NK-92 (cell line): ENCODE measurements at regions not wholly inside any gene's neighbourhood (a gene's known extent, or its start where the extent isn't known, plus 50 kb on each side); places are given as distances from the start of the nearest gene placed in this dataset.

Source experiments
- DNase-seq: peaks from one replicate; lab custom pipeline; 2025; ENCODE audit not compliant: unreplicated experiment; lab: John Stamatoyannopoulos, UW

DNA sequence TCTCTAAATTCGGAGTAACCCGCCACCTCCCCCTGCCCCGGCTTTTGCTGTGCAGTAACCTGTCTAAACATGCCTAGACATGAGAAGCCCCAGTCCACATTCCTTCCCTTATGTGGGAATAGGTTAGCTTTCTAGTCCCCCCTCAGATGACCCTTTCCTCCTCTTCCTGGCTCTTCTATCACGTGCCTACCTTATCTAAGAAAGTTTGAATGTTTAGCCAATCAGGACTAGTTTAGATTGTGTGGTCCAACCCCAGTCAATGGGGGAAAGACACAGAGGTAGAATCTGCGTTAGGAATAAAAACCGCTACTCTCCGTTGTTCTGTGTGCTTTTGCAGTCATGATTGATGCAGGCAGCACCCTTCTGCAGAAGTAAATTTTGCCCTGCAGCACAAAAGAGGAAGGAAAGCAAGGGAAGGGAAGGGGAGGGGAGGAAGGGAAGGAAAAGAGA, 69.0 kb upstream of the CD93 start:
- DNase-seq: no peak

DNA sequence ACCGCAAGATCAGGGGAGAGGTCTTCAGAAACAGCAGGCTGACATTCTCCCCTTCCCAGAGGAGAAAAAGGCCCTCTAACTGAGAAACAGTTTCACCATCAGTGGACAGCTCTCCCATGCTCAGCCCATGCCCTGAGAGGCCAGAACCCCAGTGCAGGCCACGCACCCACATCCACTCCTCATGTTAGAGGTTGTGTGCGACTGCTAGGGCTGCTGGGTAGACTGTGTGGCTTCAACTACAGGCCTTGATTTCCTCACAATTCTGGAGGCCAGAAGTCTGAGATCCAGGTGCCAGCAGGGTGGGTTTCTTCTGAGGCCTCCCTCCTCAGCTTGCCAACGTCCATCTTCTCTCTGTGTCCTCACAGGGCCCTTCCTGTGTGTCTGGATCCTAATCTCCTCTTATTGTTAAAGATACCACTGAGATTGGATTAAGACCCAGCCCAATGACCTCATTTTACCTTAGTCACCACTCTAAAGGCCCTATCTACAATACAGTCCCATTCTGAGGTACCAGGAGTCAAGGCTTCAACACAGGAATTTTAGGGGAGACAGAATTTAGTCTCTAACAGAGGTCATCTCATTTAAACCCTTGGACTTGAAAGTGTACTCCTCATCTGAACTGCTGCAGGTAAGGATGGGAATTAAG, 67.7 kb upstream of the CD93 start:
- no peak for DNase-seq

DNA sequence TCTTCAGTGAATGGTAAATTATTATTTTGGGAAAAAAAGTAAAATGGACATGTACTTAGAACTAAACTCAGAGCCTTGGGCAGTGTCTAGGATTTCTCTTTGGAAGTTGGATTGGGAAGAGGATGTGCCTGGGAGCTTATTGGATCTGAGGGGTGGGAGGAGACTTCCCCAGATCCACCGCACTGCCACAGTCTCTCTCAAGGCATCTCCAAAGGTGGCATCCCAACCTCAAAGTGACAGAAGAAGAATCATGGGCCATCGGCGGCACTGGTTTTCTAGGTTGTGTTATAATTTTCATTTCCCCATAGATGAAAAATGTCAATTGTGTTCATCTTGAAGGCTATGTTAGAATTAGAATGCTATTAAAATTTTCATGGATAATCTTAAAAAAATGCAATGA, 66.8 kb upstream of the CD93 start:
- DNase-seq: no peak

DNA sequence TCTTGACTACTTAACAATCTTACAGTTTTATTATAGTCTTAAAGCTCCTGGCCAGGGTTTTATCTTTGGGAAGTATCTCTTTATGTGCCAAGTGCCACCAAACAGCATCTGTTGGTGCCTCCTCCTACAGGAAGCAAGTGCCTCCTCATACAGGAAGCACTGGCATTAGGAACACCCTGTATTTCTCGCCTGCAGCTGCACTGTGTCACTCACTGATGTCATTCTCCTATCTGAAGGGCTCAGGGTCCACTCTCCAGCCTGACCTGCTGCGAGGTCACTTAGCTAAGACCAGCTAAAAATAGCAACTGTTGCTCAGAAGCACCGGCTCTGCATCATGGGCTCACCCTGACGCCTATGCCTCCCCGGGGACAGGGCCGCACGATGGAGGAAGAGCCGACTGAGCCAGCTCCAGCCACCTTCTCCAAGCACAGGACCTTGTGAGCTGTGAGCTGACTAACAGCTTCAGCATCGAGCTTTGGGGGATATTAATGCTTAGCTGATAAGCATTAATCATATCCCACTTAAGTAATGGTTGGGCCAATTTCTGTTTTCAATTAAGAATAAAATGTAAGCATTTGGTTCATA, 66.3 kb upstream of the CD93 start:
- no peak for DNase-seq

DNA sequence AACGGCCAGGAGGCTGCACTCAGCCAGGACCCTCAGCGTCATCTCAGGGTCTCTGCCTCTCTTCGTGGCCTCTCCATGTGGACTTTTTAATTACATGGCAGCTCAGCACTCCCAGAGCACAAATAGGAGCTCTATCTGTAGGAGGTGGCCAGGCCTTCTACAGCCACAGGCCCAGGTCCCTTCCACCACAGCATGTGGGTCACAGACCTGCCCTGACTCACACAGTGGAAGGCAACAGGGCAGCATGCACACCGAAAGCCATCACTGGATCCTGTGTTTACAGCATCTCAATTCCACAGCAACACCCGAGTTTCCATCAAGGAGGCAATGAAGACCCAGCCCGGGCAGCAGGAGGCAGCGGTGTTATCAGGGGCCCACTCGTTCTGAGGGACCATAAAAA, 65.8 kb upstream of the CD93 start:
- no peak for DNase-seq

DNA sequence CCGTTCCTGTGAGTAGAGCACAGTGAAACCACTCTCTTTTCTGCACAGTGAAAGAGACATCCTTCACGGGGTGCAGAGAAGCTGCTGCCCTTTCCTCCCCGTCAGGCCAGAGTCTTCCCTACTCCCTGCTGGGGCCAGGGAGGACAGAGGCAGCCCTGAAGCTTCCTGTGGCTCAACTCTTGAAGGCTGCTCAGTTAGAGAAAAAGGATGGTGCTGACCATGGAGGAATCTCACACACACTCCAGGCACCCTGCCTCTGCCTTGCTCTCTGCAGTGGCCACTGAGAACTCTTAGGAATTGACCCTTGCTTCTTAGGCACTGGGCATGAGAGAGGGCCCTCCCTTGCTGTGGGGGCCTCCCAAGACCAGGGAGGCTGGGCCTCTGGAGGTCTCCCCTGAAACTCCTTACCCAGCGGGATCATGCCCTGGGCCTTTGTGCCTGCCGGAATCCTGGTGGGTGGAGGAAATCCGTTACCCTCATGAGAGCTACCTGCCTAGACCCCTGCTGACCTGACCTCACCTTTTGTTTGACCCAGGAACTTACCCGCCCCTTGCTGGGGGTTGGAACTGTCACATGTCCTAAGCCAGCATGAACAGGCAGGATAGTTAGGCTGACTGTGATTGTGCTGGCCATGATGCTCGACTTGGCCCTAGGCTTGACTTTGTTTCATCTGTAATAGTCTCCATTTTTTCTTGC, 65.0 kb upstream of the CD93 start:
- DNase-seq: no peak

DNA sequence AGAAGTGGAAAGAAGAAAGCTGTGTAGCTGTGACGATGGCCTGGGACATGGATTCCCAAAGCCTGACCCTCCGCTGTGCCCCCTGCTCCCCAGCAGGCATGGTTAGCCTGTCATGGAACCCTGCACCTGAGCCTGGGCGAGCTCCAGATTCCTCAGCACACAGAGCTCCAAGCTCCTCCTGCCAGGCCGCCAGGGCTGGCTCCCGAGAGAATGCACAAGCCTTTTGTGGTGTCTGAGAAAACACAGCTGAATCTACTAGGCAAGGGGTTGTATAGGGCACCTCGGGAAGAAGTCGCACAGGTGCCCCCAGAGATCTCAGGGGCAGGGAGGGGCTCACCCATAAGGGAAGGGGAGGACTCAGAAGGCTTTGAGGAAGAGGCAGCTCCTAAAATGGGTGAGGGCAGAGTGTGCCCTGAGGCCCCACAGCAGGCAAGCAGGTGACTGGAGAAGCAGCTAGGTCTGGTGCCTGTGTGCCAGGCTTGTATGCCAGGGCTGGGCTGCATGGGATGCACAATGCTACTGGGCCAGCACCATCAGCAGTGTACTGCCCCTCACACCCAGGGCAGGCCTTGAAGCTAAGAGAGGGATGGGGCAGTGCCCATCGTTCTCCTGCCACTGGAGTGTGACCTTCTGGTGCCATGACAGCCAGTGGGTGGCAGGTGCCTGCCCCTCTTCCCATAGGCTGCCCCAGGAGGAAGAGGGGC, 64.3 kb upstream of the CD93 start:
- DNase-seq: no peak

DNA sequence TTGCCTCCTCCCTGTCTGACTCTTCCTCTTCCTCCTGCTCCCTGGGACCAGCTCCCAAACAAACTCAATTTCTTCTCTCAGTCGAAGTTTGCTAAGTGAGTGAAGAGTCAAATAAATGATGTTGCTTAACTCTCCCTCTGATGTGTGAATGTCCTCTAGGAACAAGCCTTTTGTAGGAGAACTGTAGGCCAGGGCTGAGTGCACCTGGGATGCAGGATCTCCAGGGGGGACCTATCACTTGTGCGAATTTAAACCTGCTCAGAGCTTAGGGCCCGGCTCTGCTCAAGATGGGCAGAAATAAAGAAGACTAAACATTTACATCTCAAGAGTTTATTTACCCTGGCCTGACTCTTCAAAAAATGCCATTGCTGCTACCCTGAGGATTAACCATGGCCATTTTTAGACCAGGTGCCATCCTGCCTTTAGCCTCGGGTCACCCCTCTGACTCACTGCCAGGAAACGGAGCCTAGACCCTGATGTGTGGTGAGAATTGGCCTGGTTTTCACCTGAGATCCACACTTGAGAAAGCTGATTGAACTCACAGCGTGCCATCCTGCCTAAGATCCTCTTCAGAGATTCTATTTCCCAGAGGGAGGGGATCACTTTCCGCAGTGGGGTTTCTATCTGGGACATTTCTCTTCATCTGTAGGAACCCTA, 63.6 kb upstream of the CD93 start:
- DNase-seq: no peak

DNA sequence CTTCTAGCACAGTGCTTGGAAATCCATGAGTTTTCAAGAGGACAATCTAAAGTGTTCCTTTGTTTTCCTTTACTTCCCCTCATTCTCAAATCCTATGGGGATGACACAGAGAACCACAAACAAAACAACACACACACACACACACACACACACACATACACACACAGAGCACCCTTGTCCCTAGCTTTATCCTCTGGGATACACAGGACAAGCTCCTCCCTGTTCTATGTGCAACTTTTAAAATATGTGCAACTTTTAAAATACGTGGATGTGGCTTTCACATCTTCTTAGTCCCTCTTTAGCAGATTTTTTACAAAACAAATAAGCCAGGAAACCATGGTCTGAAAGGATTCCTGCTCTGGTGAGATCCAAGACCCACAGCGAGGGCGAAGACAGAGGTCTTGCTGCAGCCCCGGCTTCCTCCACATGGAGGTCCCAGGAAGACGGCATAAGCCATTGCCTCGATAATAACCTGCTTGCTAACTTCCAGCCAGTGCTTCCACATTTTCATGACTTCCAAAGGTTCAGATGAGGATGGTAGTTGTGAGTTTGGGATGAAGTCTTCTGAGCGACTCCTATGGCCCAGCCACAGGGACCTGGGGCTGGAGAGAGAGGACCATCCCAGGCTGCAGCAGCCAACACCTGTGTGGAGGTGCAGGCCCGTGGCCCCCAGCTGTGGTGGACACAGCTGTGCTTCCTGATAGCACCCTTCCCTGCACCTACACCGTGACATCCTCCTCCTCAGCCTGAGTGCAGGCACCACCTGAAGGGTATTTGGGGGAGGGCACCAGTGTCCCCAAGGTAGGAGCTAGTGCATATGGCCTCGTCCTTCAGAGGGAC, 62.8 kb upstream of the CD93 start:
- DNase-seq: no peak

DNA sequence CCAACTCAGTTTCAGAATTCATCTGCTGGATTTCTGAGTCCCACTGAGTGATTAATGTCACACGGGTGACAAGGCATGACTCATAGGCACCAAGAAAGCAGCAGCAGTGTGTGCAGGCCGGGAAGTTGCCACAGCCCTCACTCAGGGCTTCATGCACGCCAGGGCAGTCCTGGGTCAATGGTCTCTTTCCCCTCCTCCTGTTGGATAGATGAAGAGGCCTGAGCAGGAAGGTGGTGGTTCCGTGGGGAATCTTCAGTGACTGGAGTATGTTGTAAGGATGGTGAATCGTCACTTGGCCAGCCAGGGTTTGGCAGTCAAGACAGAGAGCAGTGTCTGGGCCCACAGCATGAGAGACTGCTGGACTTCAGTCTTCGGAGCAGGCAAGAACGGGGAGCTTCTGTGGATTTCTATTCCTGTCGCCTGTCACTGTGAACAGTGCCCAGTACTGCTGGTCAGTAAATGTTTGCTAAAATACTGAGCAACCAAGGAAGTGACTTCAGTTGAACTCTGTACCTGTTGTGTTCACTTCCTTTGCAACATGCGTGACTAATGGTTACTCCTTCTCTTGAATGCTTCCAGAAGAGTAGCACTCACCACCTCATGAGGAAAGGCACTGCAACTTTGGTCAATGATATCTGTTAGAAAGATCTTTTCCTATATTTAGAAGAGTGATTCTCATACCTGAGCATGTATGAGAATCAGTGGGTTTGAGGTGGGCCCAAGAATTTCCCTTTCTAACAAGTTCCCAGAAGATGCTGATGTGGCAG, 62.0 kb upstream of the CD93 start:
- DNase-seq: no peak

DNA sequence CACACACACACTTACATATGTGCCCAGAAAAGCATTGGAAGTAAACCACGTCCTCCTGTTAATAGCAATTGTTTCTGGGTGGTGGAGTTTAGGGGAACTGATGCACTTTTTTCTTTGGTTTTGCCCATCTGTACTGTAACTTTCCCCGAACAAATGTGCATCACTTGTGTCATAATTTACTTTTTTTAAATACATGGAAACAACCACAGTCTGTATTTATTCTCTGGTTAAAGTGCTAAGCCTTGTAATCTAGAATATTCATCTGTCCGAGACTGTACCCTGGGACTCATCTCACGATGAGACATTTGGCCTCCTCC, 61.5 kb upstream of the CD93 start:
- no peak for DNase-seq

DNA sequence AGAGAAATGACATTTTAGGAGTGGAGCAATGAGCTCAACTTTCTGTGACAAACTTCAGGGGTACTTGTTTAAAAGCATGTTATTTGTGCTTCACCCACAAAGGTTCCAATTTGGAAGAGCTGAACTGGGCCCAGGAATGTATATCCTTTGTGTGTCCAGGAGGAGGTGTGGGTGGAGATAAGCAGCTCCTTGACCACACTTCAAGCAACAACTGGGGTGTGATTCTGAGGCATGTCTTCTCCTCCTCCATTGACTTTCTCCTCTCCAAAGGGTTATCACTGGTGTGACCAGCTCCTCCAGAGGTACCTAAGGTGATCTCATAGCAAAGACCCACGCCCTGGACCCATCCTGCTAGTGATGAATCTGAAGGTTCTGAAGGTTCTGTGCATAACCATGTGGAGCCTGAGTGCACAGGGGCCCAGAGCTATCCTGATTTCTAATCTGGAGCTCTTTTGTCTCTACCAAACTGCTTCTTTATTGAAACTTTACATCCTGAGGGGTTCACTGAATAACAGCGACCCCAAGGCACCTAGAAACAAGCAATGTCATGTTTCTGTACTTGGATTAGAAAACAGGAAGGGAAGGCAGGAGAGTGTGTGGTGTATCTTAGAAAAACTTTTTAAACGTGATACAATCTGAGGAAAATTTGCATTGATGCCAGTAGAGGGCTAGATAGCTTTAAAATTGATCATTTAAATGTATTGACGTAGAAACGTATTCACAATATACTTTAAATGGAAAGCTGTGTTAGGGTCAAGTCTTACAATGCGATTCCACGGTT, 60.9 kb upstream of the CD93 start:
- no peak for DNase-seq

DNA sequence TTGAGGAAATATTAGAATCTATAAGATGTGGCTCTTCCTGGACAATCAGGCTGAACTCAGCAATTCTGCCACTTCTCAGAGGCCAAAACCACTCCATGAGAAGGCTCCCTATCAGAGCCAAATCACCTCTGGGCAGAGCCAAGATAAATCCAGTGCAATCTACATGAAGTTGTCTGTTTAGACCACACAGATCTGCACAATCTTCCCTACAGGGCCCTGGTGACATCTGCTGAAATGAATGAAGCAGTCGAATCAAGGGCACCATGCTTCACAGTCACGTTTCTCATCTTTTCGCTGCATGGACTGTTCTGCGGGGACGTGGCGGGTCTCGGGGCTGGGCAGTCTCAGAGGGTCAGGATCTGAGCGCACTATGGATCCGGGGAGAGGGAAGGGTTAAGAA, 60.1 kb upstream of the CD93 start:
- DNase-seq: no peak

DNA sequence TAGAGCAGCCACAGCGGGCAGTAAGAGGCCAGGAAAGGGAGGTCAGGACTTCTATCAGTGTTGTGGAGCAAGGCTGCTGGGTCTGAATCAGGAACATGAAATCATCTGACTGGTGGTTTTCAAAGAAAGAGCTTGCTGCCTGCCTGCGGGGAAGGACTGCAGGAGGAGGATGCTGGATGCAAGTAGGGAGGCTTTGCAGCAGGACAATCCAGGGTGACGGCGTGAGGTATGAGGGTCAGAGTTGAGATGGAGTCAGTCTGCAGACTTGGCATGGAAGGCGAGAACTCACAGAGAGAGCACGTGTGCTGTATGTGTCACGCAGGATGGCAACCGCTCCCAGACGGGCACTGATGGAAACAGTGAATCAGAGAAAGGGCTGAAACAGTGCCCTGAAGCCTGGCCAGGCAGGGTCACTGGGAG, 59.2 kb upstream of the CD93 start:
- DNase-seq: no peak

DNA sequence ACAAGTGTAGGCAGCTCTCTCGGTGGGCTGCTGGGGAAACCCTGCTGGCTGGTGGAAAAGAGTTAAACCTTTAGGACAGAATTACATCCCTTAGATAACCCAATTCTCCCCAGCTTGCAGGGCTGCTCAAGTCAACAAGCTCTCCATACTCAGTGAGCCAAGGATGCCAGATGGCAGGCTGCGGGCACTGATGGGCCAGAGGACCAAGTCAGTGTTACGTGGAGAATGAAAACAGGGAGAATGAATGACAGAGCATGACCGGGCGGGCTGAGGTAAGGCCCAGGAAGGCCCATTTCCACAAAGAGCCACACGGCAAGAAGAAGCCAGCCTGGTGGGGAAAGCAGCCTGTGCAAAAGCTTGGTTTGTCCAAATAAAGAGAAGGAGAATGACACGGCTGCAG, 58.7 kb upstream of the CD93 start:
- DNase-seq: no peak

DNA sequence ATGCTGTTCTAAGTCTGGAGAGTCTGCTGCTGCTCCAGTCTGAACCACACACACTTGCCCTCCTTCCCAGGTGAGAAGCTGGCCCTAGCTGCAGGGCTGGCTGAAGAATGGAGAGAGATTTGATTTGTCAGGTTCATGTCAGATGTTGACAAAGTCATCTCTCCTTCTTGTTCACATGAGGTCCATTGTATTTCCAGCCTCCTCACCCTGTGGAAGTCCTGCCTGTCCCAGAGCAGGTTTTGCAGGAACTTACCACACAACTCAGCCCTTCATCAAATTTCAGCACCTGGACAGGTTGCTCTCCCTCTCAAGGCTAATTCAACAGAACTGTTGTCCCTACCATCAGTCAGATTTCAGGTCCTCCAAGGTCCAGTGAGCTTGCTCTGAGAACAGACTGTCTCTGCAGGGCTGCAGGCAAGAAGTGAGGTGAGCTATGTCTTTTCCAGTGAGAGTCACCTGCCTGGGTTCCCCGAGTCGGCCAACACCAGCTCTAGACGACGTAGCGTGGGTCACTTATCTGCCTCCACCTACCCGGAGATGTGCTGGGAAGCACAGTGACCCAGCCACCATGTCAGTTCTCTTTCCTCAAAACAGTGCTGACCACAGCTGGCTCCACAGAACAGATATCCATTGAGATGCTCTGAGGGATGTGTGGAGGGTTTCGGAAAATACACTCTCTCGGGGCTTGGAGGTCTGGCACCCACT, 58.0 kb upstream of the CD93 start:
- DNase-seq: no peak

DNA sequence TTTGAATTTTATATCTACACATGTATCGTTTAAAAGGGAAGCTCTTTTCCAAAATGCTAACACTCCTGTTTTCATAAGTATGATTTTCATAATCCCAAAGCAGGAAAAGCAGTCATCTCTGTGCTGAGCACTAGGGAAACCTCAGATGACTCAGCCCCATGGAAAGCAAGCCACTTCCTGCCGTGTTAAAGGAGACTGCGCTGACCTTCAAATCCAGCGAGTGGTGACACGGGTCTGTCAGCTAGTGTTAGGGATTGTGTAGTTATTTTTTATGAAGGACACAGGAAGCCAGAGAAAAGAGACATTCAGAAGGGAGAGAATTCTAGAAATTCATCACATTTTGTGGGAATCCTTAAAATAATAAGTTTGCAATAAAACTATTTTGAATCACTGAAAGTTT, 57.0 kb upstream of the CD93 start:
- peak; percentile 23 for DNase-seq

DNA sequence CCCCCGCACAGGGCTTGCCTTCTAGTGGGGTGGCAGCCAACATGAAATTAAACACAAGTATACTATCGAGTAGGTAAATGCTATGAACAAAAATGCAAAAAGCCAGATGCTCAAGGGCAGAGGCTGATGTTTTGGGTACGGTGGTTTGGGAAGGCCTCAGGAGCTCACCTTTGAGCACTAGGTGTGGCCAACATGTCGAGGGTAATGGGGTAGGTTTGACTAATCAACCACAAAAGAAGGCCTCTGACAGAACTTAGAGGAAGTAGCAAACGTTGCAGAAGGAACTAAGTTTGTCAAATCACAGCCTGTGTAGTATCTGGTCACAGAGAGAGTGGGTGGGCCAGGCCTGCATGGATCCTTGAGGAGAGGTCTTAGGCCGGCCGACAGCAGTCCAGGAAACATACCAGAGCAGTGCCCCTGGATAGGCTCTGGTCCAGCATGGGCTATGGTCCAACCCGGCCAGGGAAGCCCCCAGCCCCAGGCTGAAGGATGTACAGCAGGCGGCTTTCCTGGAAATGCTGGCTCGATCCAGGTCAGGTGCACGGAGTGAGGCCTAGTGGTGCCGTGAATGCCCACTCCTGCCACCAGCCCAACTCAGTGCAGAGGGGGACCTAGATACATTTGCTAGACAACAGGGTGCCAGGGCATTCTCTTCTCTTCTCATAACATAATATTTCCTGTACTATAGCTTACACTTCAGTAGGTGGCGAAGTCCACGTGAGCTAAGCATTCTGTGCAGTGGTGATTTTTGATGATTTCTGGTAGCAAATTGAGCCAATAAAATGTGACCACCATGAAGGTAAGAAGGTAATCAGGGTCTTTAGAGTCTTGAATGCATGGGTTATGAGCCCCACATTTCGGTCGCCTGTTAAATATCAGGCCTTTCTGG, 56.3 kb upstream of the CD93 start:
- no peak for DNase-seq
